Prostate gland (tissue), 2 donors: ENCODE measurements at regions not wholly inside any gene's neighbourhood (a gene's known extent, or its start where the extent isn't known, plus 50 kb on each side); places are given as distances from the start of the nearest gene placed in this dataset.

Experiments used
- CTCF ChIP-seq, 4 experiments: fragments of 200-600 bp in 2 of 4; fragments of 450-650 bp in 2 of 4; sonication (generic) in 2 of 4; IDR thresholded peaks; 1 replicate in 3 of 4; 2 replicates in 1 of 4; pipeline ENCODE4 v1.5.1; 2016 to 2019; ENCODE audit warnings: antibody characterized with exemption in 4 of 4, mild to moderate bottlenecking in 2 of 4, moderate library complexity in 2 of 4
- POLR2A ChIP-seq: fragments of 450-650 bp; IDR thresholded peaks from one replicate; pipeline ENCODE4 v1.6.1; 2016; ENCODE audit warnings: antibody characterized with exemption, mild to moderate bottlenecking
- POLR2AphosphoS5 ChIP-seq: sonication (generic); formaldehyde crosslinking; IDR thresholded peaks from one replicate; pipeline ENCODE4 v1.6.1; 2017; ENCODE audit warnings: antibody characterized with exemption

GRCh38 chr5:87936667-87937066, 332.0 kb downstream of the TMEM161B start:
- TF ChIP-seq POLR2A (no peak), CTCF (IDR thresholded peaks at IDR 0.05) (no peak), POLR2AphosphoS5 (no peak)
